OCI-LY1 (cell line): ENCODE measurements at regions not wholly inside any gene's neighbourhood (a gene's known extent, or its start where the extent isn't known, plus 50 kb on each side); places are given as distances from the start of the nearest gene placed in this dataset.

Source experiments
- EZH2 ChIP-seq: fragments of 200-600 bp; sonication (generic), shearing (Covaris generic); IDR thresholded peaks from 2 replicates; pipeline ENCODE4 v1.8.0; 2017; ENCODE audit warnings: borderline replicate concordance, mixed run types, mild to moderate bottlenecking, antibody characterized with exemption, low read length, moderate library complexity, mixed read lengths
- TF ChIP-seq, protein P1 (sequence below): fragments of 200-600 bp; sonication (generic), shearing (Covaris generic); IDR thresholded peaks from 2 replicates; pipeline ENCODE4 v1.5.1; 2017; ENCODE audit warnings: mild to moderate bottlenecking, antibody characterized with exemption, low read length, moderate library complexity, mixed read lengths

DNA sequence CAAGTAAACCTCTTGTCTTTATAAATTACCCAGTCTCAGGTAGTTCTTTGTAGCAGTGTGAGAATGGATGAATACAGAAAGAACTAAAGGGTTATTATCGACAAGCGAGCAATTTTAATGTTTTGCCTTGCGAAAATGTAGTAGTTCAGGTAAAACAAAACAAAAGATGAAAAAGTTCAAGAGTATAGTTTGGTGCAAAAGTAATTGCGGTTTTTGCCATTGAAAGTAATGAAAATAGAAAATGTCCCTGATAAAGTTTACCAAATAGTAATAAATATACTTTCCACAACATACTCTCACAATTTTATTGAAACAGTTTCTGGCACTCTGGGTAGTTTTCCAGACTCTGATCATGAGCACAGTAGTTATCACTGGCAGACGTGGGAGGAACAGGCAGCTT, 71.9 kb upstream of the SLC35B3 start:
- TF ChIP-seq, protein P1, sequence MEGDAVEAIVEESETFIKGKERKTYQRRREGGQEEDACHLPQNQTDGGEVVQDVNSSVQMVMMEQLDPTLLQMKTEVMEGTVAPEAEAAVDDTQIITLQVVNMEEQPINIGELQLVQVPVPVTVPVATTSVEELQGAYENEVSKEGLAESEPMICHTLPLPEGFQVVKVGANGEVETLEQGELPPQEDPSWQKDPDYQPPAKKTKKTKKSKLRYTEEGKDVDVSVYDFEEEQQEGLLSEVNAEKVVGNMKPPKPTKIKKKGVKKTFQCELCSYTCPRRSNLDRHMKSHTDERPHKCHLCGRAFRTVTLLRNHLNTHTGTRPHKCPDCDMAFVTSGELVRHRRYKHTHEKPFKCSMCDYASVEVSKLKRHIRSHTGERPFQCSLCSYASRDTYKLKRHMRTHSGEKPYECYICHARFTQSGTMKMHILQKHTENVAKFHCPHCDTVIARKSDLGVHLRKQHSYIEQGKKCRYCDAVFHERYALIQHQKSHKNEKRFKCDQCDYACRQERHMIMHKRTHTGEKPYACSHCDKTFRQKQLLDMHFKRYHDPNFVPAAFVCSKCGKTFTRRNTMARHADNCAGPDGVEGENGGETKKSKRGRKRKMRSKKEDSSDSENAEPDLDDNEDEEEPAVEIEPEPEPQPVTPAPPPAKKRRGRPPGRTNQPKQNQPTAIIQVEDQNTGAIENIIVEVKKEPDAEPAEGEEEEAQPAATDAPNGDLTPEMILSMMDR, result no peak
- TF ChIP-seq EZH2, result no peak
